IMR-90 (cell line): ENCODE measurements at regions not wholly inside any gene's neighbourhood (a gene's known extent, or its start where the extent isn't known, plus 50 kb on each side); places are given as distances from the start of the nearest gene placed in this dataset.
A peak's percentile ranks its signal among the peaks of the same experiment; 100 is the strongest.

ENCODE experiments used
- ATAC-seq: fragments of 200-7000 bp; cut with Tn5 transposase; 2 replicates; pipeline ENCODE4 v1.9.1; 2020; ENCODE audit warnings: low read depth, mild to moderate bottlenecking, moderate library complexity
- BruUV-seq: library from RNA; stranded (reverse); fragments of 400-500 nt; replicated peaks from 2 replicates; lab custom pipeline; 2021; lab: Mats Ljungman, UMichigan
- CTCF ChIA-PET: fragments of 300-600 bp; formaldehyde crosslinking; extraction: SDS; loops from one replicate; lab custom pipeline; 2021; ENCODE audit warnings: antibody characterized with exemption; lab: Yijun Ruan, JAX
- POLR2A ChIA-PET: fragments of 300-600 bp; sonication (Branson Sonifier 250); formaldehyde crosslinking; loops from one replicate; lab custom pipeline; 2022; ENCODE audit warnings: antibody characterized with exemption; ENCODE audit not compliant: unreplicated experiment; lab: Charles Lee
- DNase-seq: peaks from one replicate; pipeline ENCODE4 v3.0.0; 2013
- H2AFZ ChIP-seq: replicated peaks from 2 replicates; pipeline ENCODE3; 2013; ENCODE audit warnings: low read length, mild to moderate bottlenecking; ENCODE audit not compliant: poor library complexity
- H2AK5ac ChIP-seq: 2 replicates; pipeline ENCODE4 v1.6.1; 2013; ENCODE audit warnings: low read depth, low read length, inconsistent platforms
- H2AK9ac ChIP-seq: replicated peaks from 2 replicates; pipeline ENCODE3; 2013; ENCODE audit warnings: mild to moderate bottlenecking, low read depth, low read length, moderate library complexity; ENCODE audit not compliant: poor library complexity
- H2BK120ac ChIP-seq: 2 replicates; pipeline ENCODE4 v1.6.1; 2013; ENCODE audit warnings: low read depth, low read length, inconsistent platforms
- H2BK15ac ChIP-seq: 3 replicates; pipeline ENCODE4 v1.6.1; 2013; ENCODE audit warnings: low read depth, low read length, inconsistent platforms
- H2BK20ac ChIP-seq: 2 replicates; pipeline ENCODE4 v1.6.1; 2013; ENCODE audit warnings: low read depth, mild to moderate bottlenecking, inconsistent platforms, low read length, moderate library complexity
- H2BK5ac ChIP-seq: 2 replicates; pipeline ENCODE4 v1.6.1; 2013; ENCODE audit warnings: mild to moderate bottlenecking, low read depth, low read length, inconsistent platforms; ENCODE audit not compliant: poor library complexity, severe bottlenecking
- H3K14ac ChIP-seq: replicated peaks from 2 replicates; pipeline ENCODE4 v1.6.1; 2013; ENCODE audit warnings: low read depth, low read length, inconsistent platforms
- H3K18ac ChIP-seq: 2 replicates; pipeline ENCODE4 v1.6.1; 2013; ENCODE audit warnings: low read depth, low read length, control low read depth
- H3K23ac ChIP-seq: 2 replicates; pipeline ENCODE4 v1.6.1; 2013; ENCODE audit warnings: low read depth, low read length, inconsistent platforms
- H3K27ac ChIP-seq: 2 replicates; pipeline ENCODE4 v1.5.1; 2013; ENCODE audit warnings: mild to moderate bottlenecking, control low read depth, low read length; ENCODE audit not compliant: insufficient read depth
- H3K27me3 ChIP-seq: 2 replicates; pipeline ENCODE4 v1.6.1; 2013; ENCODE audit warnings: low read length; ENCODE audit not compliant: control insufficient read depth, insufficient read depth
- H3K36me3 ChIP-seq: 2 replicates; pipeline ENCODE4 v1.6.1; 2013; ENCODE audit warnings: low read length, mixed read lengths; ENCODE audit not compliant: control insufficient read depth, insufficient read depth
- H3K4ac ChIP-seq: 2 replicates; pipeline ENCODE4 v1.6.1; 2013; ENCODE audit warnings: low read depth, low read length, inconsistent platforms
- H3K4me1 ChIP-seq: 2 replicates; pipeline ENCODE4 v1.6.1; 2013; ENCODE audit warnings: low read length, mixed read lengths; ENCODE audit not compliant: control insufficient read depth, insufficient read depth
- H3K4me2 ChIP-seq: 2 replicates; pipeline ENCODE4 v1.6.1; 2013; ENCODE audit warnings: low read depth, mild to moderate bottlenecking, control low read depth, low read length, moderate library complexity
- H3K4me3 ChIP-seq: 2 replicates; pipeline ENCODE4 v1.5.1; 2013; ENCODE audit warnings: low read depth, mild to moderate bottlenecking, control low read depth, low read length, moderate library complexity; ENCODE audit not compliant: insufficient read depth
- H3K56ac ChIP-seq: 2 replicates; pipeline ENCODE4 v1.6.1; 2013; ENCODE audit warnings: low read length, inconsistent platforms; ENCODE audit not compliant: insufficient read depth; ENCODE audit errors: extremely low read depth
- H3K79me1 ChIP-seq, 2 experiments: 2 replicates each; pipeline ENCODE4 v1.6.1; 2013; ENCODE audit warnings: low read length in 2 of 2, inconsistent platforms in 1 of 2, low read depth in 1 of 2
- H3K9ac ChIP-seq: 2 replicates; pipeline ENCODE4 v1.6.1; 2013; ENCODE audit warnings: low read depth, low read length, control low read depth
- H3K9me1 ChIP-seq: 2 replicates; pipeline ENCODE4 v1.6.1; 2013; ENCODE audit warnings: low read length, inconsistent platforms; ENCODE audit not compliant: insufficient read depth
- H3K9me3 ChIP-seq: 2 replicates; pipeline ENCODE4 v1.6.1; 2013; ENCODE audit warnings: low read length; ENCODE audit not compliant: control insufficient read depth, insufficient read depth
- H4K20me1 ChIP-seq: 2 replicates; pipeline ENCODE4 v1.6.1; 2013; ENCODE audit warnings: low read length, inconsistent platforms; ENCODE audit not compliant: insufficient read depth
- H4K5ac ChIP-seq: 2 replicates; pipeline ENCODE4 v1.6.1; 2013; ENCODE audit warnings: mild to moderate bottlenecking, low read depth, low read length, control low read depth
- H4K8ac ChIP-seq, 2 experiments: 2 replicates each; pipeline ENCODE4 v1.6.1; 2013; ENCODE audit warnings: low read depth in 2 of 2, low read length in 2 of 2, control low read depth in 1 of 2, inconsistent platforms in 1 of 2
- H4K91ac ChIP-seq: 2 replicates; pipeline ENCODE4 v1.6.1; 2013; ENCODE audit warnings: low read depth, low read length, inconsistent platforms; ENCODE audit not compliant: insufficient read depth
- CTCF ChIP-seq: conservative IDR thresholded peaks from 2 replicates; pipeline ENCODE4 v1.5.1; 2012; ENCODE audit warnings: mild to moderate bottlenecking, low read depth, low read length, improper control_type of control experiment
- MAZ ChIP-seq: IDR thresholded peaks from 2 replicates; pipeline ENCODE4 v1.6.1; 2012; ENCODE audit warnings: low read depth, mild to moderate bottlenecking, low read length, improper control_type of control experiment, moderate library complexity, borderline replicate concordance
- RAD21 ChIP-seq: IDR thresholded peaks from 2 replicates; pipeline ENCODE4 v1.6.1; 2012; ENCODE audit warnings: low read length, improper control_type of control experiment
- RCOR1 ChIP-seq: IDR thresholded peaks from 2 replicates; pipeline ENCODE4 v1.6.1; 2012; ENCODE audit warnings: mild to moderate bottlenecking, low read length, improper control_type of control experiment; ENCODE audit not compliant: insufficient replicate concordance
- WGBS, 2 experiments: methylation state at CpG; one replicate each; pipeline versions ENCODE4 v1.1.5 to v1.1.7; 2013; ENCODE audit warnings: missing lambda C conversion rate in 2 of 2; ENCODE audit not compliant: insufficient read length in 1 of 2; ENCODE audit errors: extremely low coverage in 2 of 2; 5-methylcytosine and 5-hydroxymethylcytosine counted together
- dilution Hi-C: fragments of 300-500 bp; cut with HindIII; formaldehyde crosslinking; loops from one replicate; pipeline ENCODE4 v1.14.3; 2018; ENCODE audit warnings: low sequenced_read_pairs; ENCODE audit not compliant: unreplicated experiment
- in situ Hi-C: fragments of 300-500 bp; cut with MboI; formaldehyde crosslinking; loops from 3 replicates; pipeline ENCODE4 v1.14.3; 2019; ENCODE audit warnings: low sequenced_read_pairs, inconsistent platforms, mixed read lengths
- intact Hi-C: fragments of 100-400 bp; cut with micrococcal nuclease; formaldehyde crosslinking; loops from 2 replicates; pipeline ENCODE4 v1.10.0; 2022

- H2BK120ac ChIP-seq = peak overlapping the region; percentile 28; the same call in 1 of the 2 replicates
- ChIA-PET CTCF (no interaction called here), POLR2A (no interaction called here)
- no peak overlapping the region for H3K4ac ChIP-seq
- no peak overlapping the region for H3K14ac ChIP-seq
- H3K79me1 ChIP-seq = no peaks in the 10 kb centered on the region
- no peak overlapping the region for H4K91ac ChIP-seq
- H3K9me3 ChIP-seq = no peaks in the 10 kb centered on the region
- H3K4me2 ChIP-seq = no peak overlapping the region
- no peak overlapping the region for H3K27ac ChIP-seq
- H3K4me3 ChIP-seq = no peak overlapping the region
- TF ChIP-seq CTCF (no peak), RAD21 (no peak), RCOR1 (no peak), MAZ (no peak)
- no peak overlapping the region for H2BK5ac ChIP-seq
- H2AK5ac ChIP-seq = peak overlapping the region; percentile 49; the same call in 1 of the 2 replicates
- peaks cover 6% of the 10 kb centered on the region; the same call in 1 of the 2 replicates for H3K4me1 ChIP-seq
- in situ Hi-C loops (no loop called here), intact Hi-C loops (no loop called here), dilution Hi-C loops (no loop called here)
- H2AFZ ChIP-seq = no peak overlapping the region
- no peaks in the 10 kb centered on the region for H4K20me1 ChIP-seq
- H4K8ac ChIP-seq = peak overlapping the region in 1 of 2 experiments; percentile 37; a peak in 1 of 4 replicates
- H3K18ac ChIP-seq = no peak overlapping the region
- ATAC-seq (no peak), DNase-seq (peak; percentile 16)
- no peak overlapping the region for H2AK9ac ChIP-seq
- no CpG with 5 or more reads among the region's 5 CpGs for WGBS, 2 experiments
- peaks cover 4% of the 10 kb centered on the region; the same call in 1 of the 2 replicates for H3K9me1 ChIP-seq
- BruUV-seq = no TSS peak
- no peak overlapping the region for H3K23ac ChIP-seq
- H3K9ac ChIP-seq = no peak overlapping the region
- H2BK20ac ChIP-seq = peak overlapping the region; percentile 48; the same call in 1 of the 2 replicates
- H3K36me3 ChIP-seq = no peaks in the 10 kb centered on the region
- H3K56ac ChIP-seq = no peak overlapping the region
- no peak overlapping the region for H4K5ac ChIP-seq
- H2BK15ac ChIP-seq = no peak overlapping the region
- H3K27me3 ChIP-seq = no peaks in the 10 kb centered on the region
Measured at GRCh38 chr4:17096692-17097091, 198.2 kb upstream of the LDB2 start.
